ENCODE measurements at regions not wholly inside any gene's neighbourhood (a gene's known extent, or its start where the extent isn't known, plus 50 kb on each side); places are given as distances from the start of the nearest gene placed in this dataset.

- no peak for TF ChIP-seq BCLAF1 (IDR thresholded peaks at IDR 0.05; ENCODE audit: borderline replicate concordance in 1 of 2, control insufficient read depth in 1 of 2, low read depth in 2 of 2, low read length in 1 of 2)
- TF ChIP-seq ZNF75A (CRISPR knock-in tag; IDR thresholded peaks at IDR 0.05), result no peak
- TF ChIP-seq YY1 (IDR thresholded peaks at IDR 0.05; ENCODE audit: borderline replicate concordance in 1 of 3, control insufficient read depth in 1 of 3, extremely low read depth in 1 of 3, insufficient read depth in 3 of 3, insufficient read length in 1 of 3, insufficient replicate concordance in 2 of 3, low read depth in 1 of 3, low read length in 2 of 3), result no peak
- no peak for TF ChIP-seq TCF15 (CRISPR knock-in tag; IDR thresholded peaks at IDR 0.05)
- no peak for TF ChIP-seq KLF10 (CRISPR knock-in tag; IDR thresholded peaks at IDR 0.05)
- TF ChIP-seq E2F3 (CRISPR knock-in tag; IDR thresholded peaks at IDR 0.05), result no peak
- TF ChIP-seq ZNF644 (tag; IDR thresholded peaks at IDR 0.05; ENCODE audit: low read depth), result no peak
- no peak for TF ChIP-seq JUN (IDR thresholded peaks at IDR 0.05; ENCODE audit: borderline replicate concordance, low read depth, low read length)
- TF ChIP-seq JUN (CRISPR knock-in tag; IDR thresholded peaks at IDR 0.05; ENCODE audit: borderline replicate concordance), result no peak
- TF ChIP-seq CUX1 (CRISPR knock-in tag; IDR thresholded peaks at IDR 0.05), result no peak
- no peaks in the 10 kb centered on the region for H3K79me2 ChIP-seq (ENCODE audit: control insufficient read depth, insufficient read depth, low read length)
- H3K4me1 ChIP-seq (replicated peaks in 1 of 2; ENCODE audit: control insufficient read depth in 2 of 2, insufficient read depth in 2 of 2, low read length in 2 of 2), result no peaks in the 10 kb centered on the region
- H3K4me3 ChIP-seq, result no peak overlapping the region
- FAIRE-seq (no peak), ATAC-seq (no peak), DNase-seq (ENCODE audit: extremely low read depth in 1 of 4, low spot score in 3 of 4) (no peak)
- H3K27me3 ChIP-seq (ENCODE audit: control insufficient read depth in 2 of 2, insufficient read depth in 2 of 2, low read length in 2 of 2), result no peaks in the 10 kb centered on the region
- H3K9me1 ChIP-seq (ENCODE audit: control insufficient read depth, insufficient read depth, low read length), result no peaks in the 10 kb centered on the region
- H4K20me1 ChIP-seq (replicated peaks; ENCODE audit: control insufficient read depth, insufficient read depth, low read length), result no peaks in the 10 kb centered on the region
- no peak overlapping the region for H2AFZ ChIP-seq (ENCODE audit: low read depth, low read length)
- no peaks in the 10 kb centered on the region for H3K36me3 ChIP-seq (ENCODE audit: control insufficient read depth, insufficient read depth, low read length)
- no TSS peak for BruUV-seq (replicated peaks)
- ChIA-PET POLR2A (no interaction called here), CTCF (ENCODE audit: low intra/inter-chr PET ratio) (no interaction called here)
- intact Hi-C loops (cut with micrococcal nuclease) (no loop called here), in situ Hi-C loops (cut with MboI) (no loop called here)
- H3K9me3 ChIP-seq (replicated peaks; ENCODE audit: control insufficient read depth, insufficient read depth, low read depth, low read length), result no peaks in the 10 kb centered on the region
- H3K4me2 ChIP-seq (ENCODE audit: insufficient read depth, low read length), result no peak overlapping the region
- no peak overlapping the region for H3K9ac ChIP-seq (ENCODE audit: insufficient read depth in 1 of 2, low read depth in 2 of 2, low read length in 2 of 2)
- no peak overlapping the region for H3K27ac ChIP-seq (ENCODE audit: extremely low read depth, low read depth, low read length)
- 0% methylated on average over 3 of the region's 3 CpGs for WGBS (ENCODE audit: insufficient coverage, low coverage, missing lambda C conversion rate)
Measured at GRCh38 chr1:78759881-78760280, 110.2 kb downstream of the IFI44 start.
